22Rv1 (cell line): ENCODE measurements at regions not wholly inside any gene's neighbourhood (a gene's known extent, or its start where the extent isn't known, plus 50 kb on each side); places are given as distances from the start of the nearest gene placed in this dataset.

Source experiments
- CTCF ChIP-seq: fragments of 450-650 bp; IDR thresholded peaks from 2 replicates; pipeline ENCODE4 v1.5.1; 2017; ENCODE audit warnings: mild to moderate bottlenecking
- ZFX ChIP-seq: fragments of 450-650 bp; IDR thresholded peaks from 2 replicates; pipeline ENCODE4 v1.6.1; 2017; ENCODE audit warnings: antibody characterized with exemption, borderline replicate concordance

- no peak for TF ChIP-seq CTCF
- TF ChIP-seq ZFX: no peak
These were observed 101.4 kb downstream of the GPAM start for GRCh38 chr10:112082120-112082519.
